NT2/D1 (cell line): ENCODE measurements at regions not wholly inside any gene's neighbourhood (a gene's known extent, or its start where the extent isn't known, plus 50 kb on each side); places are given as distances from the start of the nearest gene placed in this dataset.

Experiments
- SUZ12 ChIP-seq: IDR thresholded peaks from 2 replicates; pipeline ENCODE4 v1.6.1; 2011; ENCODE audit not compliant: insufficient read length, insufficient read depth; ENCODE audit errors: extremely low read depth
- YY1 ChIP-seq: IDR thresholded peaks from 2 replicates; pipeline ENCODE4 v1.6.1; 2011; ENCODE audit not compliant: insufficient read length, insufficient read depth

DNA sequence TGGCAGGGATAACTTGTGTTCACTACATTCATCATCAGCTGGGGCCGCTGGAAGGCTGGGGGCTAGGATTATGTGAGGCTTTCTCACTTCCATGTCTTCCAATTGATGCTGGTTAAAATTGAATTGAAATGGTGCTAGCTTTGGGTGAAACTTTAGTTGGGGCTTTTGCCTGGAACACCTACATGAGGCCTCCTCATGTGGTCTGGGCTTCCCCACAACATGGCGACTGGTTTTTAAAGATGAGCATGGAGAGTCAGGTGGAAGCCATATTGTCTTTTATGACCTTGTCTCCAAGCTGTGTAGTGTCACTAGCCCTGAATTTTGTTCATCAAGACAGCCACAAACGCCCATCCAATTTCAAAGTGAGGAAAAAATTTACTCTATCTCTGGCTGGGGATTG, 1033.9 kb downstream of the TYW1 start:
- TF ChIP-seq SUZ12 (no peak), YY1 (no peak)
